IMR-90 (cell line): ENCODE measurements at regions not wholly inside any gene's neighbourhood (a gene's known extent, or its start where the extent isn't known, plus 50 kb on each side); places are given as distances from the start of the nearest gene placed in this dataset.

Experiments
- ATAC-seq: fragments of 200-7000 bp; cut with Tn5 transposase; 2 replicates; pipeline ENCODE4 v1.9.1; 2020; ENCODE audit warnings: low read depth, mild to moderate bottlenecking, moderate library complexity
- BruUV-seq: library from RNA; stranded (reverse); fragments of 400-500 nt; replicated peaks from 2 replicates; lab custom pipeline; 2021; lab: Mats Ljungman, UMichigan
- CTCF ChIA-PET: fragments of 300-600 bp; formaldehyde crosslinking; extraction: SDS; loops from one replicate; lab custom pipeline; 2021; ENCODE audit warnings: antibody characterized with exemption; lab: Yijun Ruan, JAX
- POLR2A ChIA-PET: fragments of 300-600 bp; sonication (Branson Sonifier 250); formaldehyde crosslinking; loops from one replicate; lab custom pipeline; 2022; ENCODE audit warnings: antibody characterized with exemption; ENCODE audit not compliant: unreplicated experiment; lab: Charles Lee
- DNase-seq: peaks from one replicate; pipeline ENCODE4 v3.0.0; 2013
- H2AFZ ChIP-seq: replicated peaks from 2 replicates; pipeline ENCODE3; 2013; ENCODE audit warnings: low read length, mild to moderate bottlenecking; ENCODE audit not compliant: poor library complexity
- H2AK5ac ChIP-seq: 2 replicates; pipeline ENCODE4 v1.6.1; 2013; ENCODE audit warnings: low read depth, low read length, inconsistent platforms
- H2AK9ac ChIP-seq: replicated peaks from 2 replicates; pipeline ENCODE3; 2013; ENCODE audit warnings: mild to moderate bottlenecking, low read depth, low read length, moderate library complexity; ENCODE audit not compliant: poor library complexity
- H2BK120ac ChIP-seq: 2 replicates; pipeline ENCODE4 v1.6.1; 2013; ENCODE audit warnings: low read depth, low read length, inconsistent platforms
- H2BK15ac ChIP-seq: 3 replicates; pipeline ENCODE4 v1.6.1; 2013; ENCODE audit warnings: low read depth, low read length, inconsistent platforms
- H2BK20ac ChIP-seq: 2 replicates; pipeline ENCODE4 v1.6.1; 2013; ENCODE audit warnings: low read depth, mild to moderate bottlenecking, inconsistent platforms, low read length, moderate library complexity
- H2BK5ac ChIP-seq: 2 replicates; pipeline ENCODE4 v1.6.1; 2013; ENCODE audit warnings: mild to moderate bottlenecking, low read depth, low read length, inconsistent platforms; ENCODE audit not compliant: poor library complexity, severe bottlenecking
- H3K14ac ChIP-seq: replicated peaks from 2 replicates; pipeline ENCODE4 v1.6.1; 2013; ENCODE audit warnings: low read depth, low read length, inconsistent platforms
- H3K18ac ChIP-seq: 2 replicates; pipeline ENCODE4 v1.6.1; 2013; ENCODE audit warnings: low read depth, low read length, control low read depth
- H3K23ac ChIP-seq: 2 replicates; pipeline ENCODE4 v1.6.1; 2013; ENCODE audit warnings: low read depth, low read length, inconsistent platforms
- H3K27ac ChIP-seq: 2 replicates; pipeline ENCODE4 v1.5.1; 2013; ENCODE audit warnings: mild to moderate bottlenecking, control low read depth, low read length; ENCODE audit not compliant: insufficient read depth
- H3K27me3 ChIP-seq: 2 replicates; pipeline ENCODE4 v1.6.1; 2013; ENCODE audit warnings: low read length; ENCODE audit not compliant: control insufficient read depth, insufficient read depth
- H3K36me3 ChIP-seq: 2 replicates; pipeline ENCODE4 v1.6.1; 2013; ENCODE audit warnings: low read length, mixed read lengths; ENCODE audit not compliant: control insufficient read depth, insufficient read depth
- H3K4ac ChIP-seq: 2 replicates; pipeline ENCODE4 v1.6.1; 2013; ENCODE audit warnings: low read depth, low read length, inconsistent platforms
- H3K4me1 ChIP-seq: 2 replicates; pipeline ENCODE4 v1.6.1; 2013; ENCODE audit warnings: low read length, mixed read lengths; ENCODE audit not compliant: control insufficient read depth, insufficient read depth
- H3K4me2 ChIP-seq: 2 replicates; pipeline ENCODE4 v1.6.1; 2013; ENCODE audit warnings: low read depth, mild to moderate bottlenecking, control low read depth, low read length, moderate library complexity
- H3K4me3 ChIP-seq: 2 replicates; pipeline ENCODE4 v1.5.1; 2013; ENCODE audit warnings: low read depth, mild to moderate bottlenecking, control low read depth, low read length, moderate library complexity; ENCODE audit not compliant: insufficient read depth
- H3K56ac ChIP-seq: 2 replicates; pipeline ENCODE4 v1.6.1; 2013; ENCODE audit warnings: low read length, inconsistent platforms; ENCODE audit not compliant: insufficient read depth; ENCODE audit errors: extremely low read depth
- H3K79me1 ChIP-seq, 2 experiments: 2 replicates each; pipeline ENCODE4 v1.6.1; 2013; ENCODE audit warnings: low read length in 2 of 2, inconsistent platforms in 1 of 2, low read depth in 1 of 2
- H3K9ac ChIP-seq: 2 replicates; pipeline ENCODE4 v1.6.1; 2013; ENCODE audit warnings: low read depth, low read length, control low read depth
- H3K9me1 ChIP-seq: 2 replicates; pipeline ENCODE4 v1.6.1; 2013; ENCODE audit warnings: low read length, inconsistent platforms; ENCODE audit not compliant: insufficient read depth
- H3K9me3 ChIP-seq: 2 replicates; pipeline ENCODE4 v1.6.1; 2013; ENCODE audit warnings: low read length; ENCODE audit not compliant: control insufficient read depth, insufficient read depth
- H4K20me1 ChIP-seq: 2 replicates; pipeline ENCODE4 v1.6.1; 2013; ENCODE audit warnings: low read length, inconsistent platforms; ENCODE audit not compliant: insufficient read depth
- H4K5ac ChIP-seq: 2 replicates; pipeline ENCODE4 v1.6.1; 2013; ENCODE audit warnings: mild to moderate bottlenecking, low read depth, low read length, control low read depth
- H4K8ac ChIP-seq, 2 experiments: 2 replicates each; pipeline ENCODE4 v1.6.1; 2013; ENCODE audit warnings: low read depth in 2 of 2, low read length in 2 of 2, control low read depth in 1 of 2, inconsistent platforms in 1 of 2
- H4K91ac ChIP-seq: 2 replicates; pipeline ENCODE4 v1.6.1; 2013; ENCODE audit warnings: low read depth, low read length, inconsistent platforms; ENCODE audit not compliant: insufficient read depth
- CEBPB ChIP-seq: IDR thresholded peaks from 2 replicates; pipeline ENCODE4 v1.6.1; 2012; ENCODE audit warnings: low read depth, low read length, improper control_type of control experiment
- CHD1 ChIP-seq: IDR thresholded peaks from 2 replicates; pipeline ENCODE4 v1.6.1; 2012; ENCODE audit warnings: low read depth, low read length, improper control_type of control experiment
- CTCF ChIP-seq: conservative IDR thresholded peaks from 2 replicates; pipeline ENCODE4 v1.5.1; 2012; ENCODE audit warnings: mild to moderate bottlenecking, low read depth, low read length, improper control_type of control experiment
- ELK1 ChIP-seq: fragments of 150-350 bp; IDR thresholded peaks from 2 replicates; pipeline ENCODE4 v1.6.1; 2016; ENCODE audit warnings: low read depth, mild to moderate bottlenecking, low read length, moderate library complexity, borderline replicate concordance
- FOS ChIP-seq: fragments of 150-350 bp; IDR thresholded peaks from 2 replicates; pipeline ENCODE4 v1.6.1; 2016; ENCODE audit warnings: low read depth, low read length
- MAFK ChIP-seq: IDR thresholded peaks from 2 replicates; pipeline ENCODE4 v1.6.1; 2012; ENCODE audit warnings: low read depth, low read length, improper control_type of control experiment
- NFE2L2 ChIP-seq: fragments of 150-350 bp; IDR thresholded peaks from 2 replicates; pipeline ENCODE4 v1.6.1; 2016; ENCODE audit warnings: low read depth, mild to moderate bottlenecking, low read length
- POLR2A ChIP-seq: IDR thresholded peaks from 2 replicates; pipeline ENCODE4 v1.6.1; 2012; ENCODE audit warnings: mild to moderate bottlenecking, low read depth, low read length
- RCOR1 ChIP-seq: IDR thresholded peaks from 2 replicates; pipeline ENCODE4 v1.6.1; 2012; ENCODE audit warnings: mild to moderate bottlenecking, low read length, improper control_type of control experiment; ENCODE audit not compliant: insufficient replicate concordance
- RFX5 ChIP-seq: IDR thresholded peaks from 2 replicates; pipeline ENCODE4 v1.8.0; 2012; ENCODE audit warnings: low read depth, mild to moderate bottlenecking, low read length, moderate library complexity
- SMC3 ChIP-seq: fragments of 150-350 bp; IDR thresholded peaks from 2 replicates; pipeline ENCODE4 v1.6.1; 2016; ENCODE audit warnings: low read depth, mild to moderate bottlenecking, antibody characterized with exemption, low read length, moderate library complexity
- WGBS, 2 experiments: methylation state at CpG; one replicate each; pipeline versions ENCODE4 v1.1.5 to v1.1.7; 2013; ENCODE audit warnings: missing lambda C conversion rate in 2 of 2; ENCODE audit not compliant: insufficient read length in 1 of 2; ENCODE audit errors: extremely low coverage in 2 of 2; 5-methylcytosine and 5-hydroxymethylcytosine counted together
- dilution Hi-C: fragments of 300-500 bp; cut with HindIII; formaldehyde crosslinking; loops from one replicate; pipeline ENCODE4 v1.14.3; 2018; ENCODE audit warnings: low sequenced_read_pairs; ENCODE audit not compliant: unreplicated experiment
- in situ Hi-C: fragments of 300-500 bp; cut with MboI; formaldehyde crosslinking; loops from 3 replicates; pipeline ENCODE4 v1.14.3; 2019; ENCODE audit warnings: low sequenced_read_pairs, inconsistent platforms, mixed read lengths
- intact Hi-C: fragments of 100-400 bp; cut with micrococcal nuclease; formaldehyde crosslinking; loops from 2 replicates; pipeline ENCODE4 v1.10.0; 2022

- 0% methylated on average over 1 of the region's 6 CpGs; no CpG with 5 or more reads in 1 of the 2 experiments for WGBS, 2 experiments
- Histone ChIP-seq H4K5ac (no peak overlapping the region), H3K4me2 (no peak overlapping the region), H3K56ac (no peak overlapping the region), H2BK5ac (no peak overlapping the region), H4K20me1 (no peaks in the 10 kb centered on the region), H3K23ac (no peak overlapping the region), H2BK15ac (no peak overlapping the region), H3K27ac (no peak overlapping the region), H2AK9ac (no peak overlapping the region), H3K9me1 (no peaks in the 10 kb centered on the region), H4K91ac (no peak overlapping the region), H2AK5ac (no peak overlapping the region), H3K9me3 (peaks cover 5% of the 10 kb centered on the region; the same call in 1 of the 2 replicates), H3K4me1 (no peaks in the 10 kb centered on the region), H3K4ac (no peak overlapping the region), H3K79me1 (no peaks in the 10 kb centered on the region), H2BK20ac (no peak overlapping the region), H3K27me3 (no peaks in the 10 kb centered on the region), H4K8ac (no peak overlapping the region), H2AFZ (no peak overlapping the region), H3K36me3 (no peaks in the 10 kb centered on the region), H2BK120ac (no peak overlapping the region), H3K18ac (no peak overlapping the region), H3K14ac (no peak overlapping the region), H3K9ac (no peak overlapping the region), H3K4me3 (no peak overlapping the region)
- DNase-seq (no peak), ATAC-seq (no peak)
- no TSS peak for BruUV-seq
- ChIA-PET CTCF (no interaction called here), POLR2A (no interaction called here)
- dilution Hi-C loops, result no loop called here
- no peak for TF ChIP-seq NFE2L2
- TF ChIP-seq RCOR1, result no peak
- no peak for TF ChIP-seq CHD1
- no peak for TF ChIP-seq CTCF
- no peak for TF ChIP-seq RFX5
- no peak for TF ChIP-seq POLR2A
- no peak for TF ChIP-seq SMC3
- TF ChIP-seq FOS, result no peak
- TF ChIP-seq CEBPB, result no peak
- no peak for TF ChIP-seq MAFK
- TF ChIP-seq ELK1, result no peak
- in situ Hi-C loops, result no loop called here
- intact Hi-C loops, result no loop called here
These were observed 469.9 kb downstream of the SOCS6 start for GRCh38 chr18:70758780-70759179.
